ENCODE measurements at regions not wholly inside any gene's neighbourhood (a gene's known extent, or its start where the extent isn't known, plus 50 kb on each side); places are given as distances from the start of the nearest gene placed in this dataset.

GRCh38 chr3:20575146-20575545 lies 389.1 kb upstream of the SGO1 start:
- TF ChIP-seq, protein P1, sequence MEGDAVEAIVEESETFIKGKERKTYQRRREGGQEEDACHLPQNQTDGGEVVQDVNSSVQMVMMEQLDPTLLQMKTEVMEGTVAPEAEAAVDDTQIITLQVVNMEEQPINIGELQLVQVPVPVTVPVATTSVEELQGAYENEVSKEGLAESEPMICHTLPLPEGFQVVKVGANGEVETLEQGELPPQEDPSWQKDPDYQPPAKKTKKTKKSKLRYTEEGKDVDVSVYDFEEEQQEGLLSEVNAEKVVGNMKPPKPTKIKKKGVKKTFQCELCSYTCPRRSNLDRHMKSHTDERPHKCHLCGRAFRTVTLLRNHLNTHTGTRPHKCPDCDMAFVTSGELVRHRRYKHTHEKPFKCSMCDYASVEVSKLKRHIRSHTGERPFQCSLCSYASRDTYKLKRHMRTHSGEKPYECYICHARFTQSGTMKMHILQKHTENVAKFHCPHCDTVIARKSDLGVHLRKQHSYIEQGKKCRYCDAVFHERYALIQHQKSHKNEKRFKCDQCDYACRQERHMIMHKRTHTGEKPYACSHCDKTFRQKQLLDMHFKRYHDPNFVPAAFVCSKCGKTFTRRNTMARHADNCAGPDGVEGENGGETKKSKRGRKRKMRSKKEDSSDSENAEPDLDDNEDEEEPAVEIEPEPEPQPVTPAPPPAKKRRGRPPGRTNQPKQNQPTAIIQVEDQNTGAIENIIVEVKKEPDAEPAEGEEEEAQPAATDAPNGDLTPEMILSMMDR (conservative IDR thresholded peaks at IDR 0.05; ENCODE audit: low read length): no peak
- TF ChIP-seq EZH2phosphoT487 (IDR thresholded peaks at IDR 0.05; ENCODE audit: borderline replicate concordance): no peak

All from Loucy (cell line).